Keratinocyte (primary cell): ENCODE measurements at regions not wholly inside any gene's neighbourhood (a gene's known extent, or its start where the extent isn't known, plus 50 kb on each side); places are given as distances from the start of the nearest gene placed in this dataset.

Experiments
- DNase-seq: peaks from one replicate; pipeline ENCODE4 v3.0.0-alpha.2; 2011; ENCODE audit warnings: low read depth, missing footprints, low spot score
- FAIRE-seq: peaks from 2 replicates; lab custom pipeline; 2011; peaks lifted over from hg19 to GRCh38; lab: Jason Lieb, UNC
- H2AFZ ChIP-seq: 2 replicates; pipeline ENCODE4 v1.6.0; 2012; ENCODE audit warnings: low read length, control low read depth, inconsistent platforms; ENCODE audit not compliant: control insufficient read depth
- H3K27ac ChIP-seq: 2 replicates; pipeline ENCODE4 v1.5.1; 2011; ENCODE audit warnings: low read length; ENCODE audit not compliant: control insufficient read depth, insufficient read depth
- H3K27me3 ChIP-seq: 3 replicates; pipeline ENCODE4 v1.6.0; 2011; ENCODE audit warnings: low read length; ENCODE audit not compliant: control insufficient read depth, insufficient read depth; ENCODE audit errors: extremely low read depth
- H3K36me3 ChIP-seq, 2 experiments: 2 replicates in 1 of 2; 3 replicates in 1 of 2; pipeline ENCODE4 v1.5.1; 2011; ENCODE audit warnings: low read length in 2 of 2, mild to moderate bottlenecking in 1 of 2; ENCODE audit not compliant: control insufficient read depth in 2 of 2, insufficient read depth in 2 of 2; ENCODE audit errors: extremely low read depth in 1 of 2
- H3K4me1 ChIP-seq: 3 replicates; pipeline ENCODE4 v1.5.1; 2011; ENCODE audit warnings: low read length; ENCODE audit not compliant: control insufficient read depth, insufficient read depth; ENCODE audit errors: extremely low read depth
- H3K4me2 ChIP-seq: 3 replicates; pipeline ENCODE4 v1.6.0; 2011; ENCODE audit warnings: low read depth, low read length; ENCODE audit not compliant: control insufficient read depth, insufficient read depth; ENCODE audit errors: extremely low read depth
- H3K4me3 ChIP-seq, 3 experiments: fragments of 200-600 bp in 1 of 3; sonication (generic) in 1 of 3; 2 replicates in 2 of 3; 3 replicates in 1 of 3; pipeline ENCODE4 v1.5.1; 2011 to 2016; ENCODE audit warnings: low read length in 3 of 3, mild to moderate bottlenecking in 3 of 3, control low read depth in 2 of 3, inconsistent platforms in 1 of 3, low read depth in 1 of 3, mixed read lengths in 1 of 3, mixed run types in 1 of 3, moderate library complexity in 1 of 3; ENCODE audit not compliant: control insufficient read depth in 2 of 3, insufficient read depth in 2 of 3; ENCODE audit errors: extremely low read depth in 1 of 3
- H3K79me2 ChIP-seq: 2 replicates; pipeline ENCODE4 v1.6.0; 2012; ENCODE audit warnings: low read length; ENCODE audit not compliant: control insufficient read depth, insufficient read depth
- H3K9ac ChIP-seq: 3 replicates; pipeline ENCODE4 v1.6.0; 2011; ENCODE audit warnings: low read length; ENCODE audit not compliant: control insufficient read depth, insufficient read depth; ENCODE audit errors: extremely low read depth
- H3K9me1 ChIP-seq: 3 replicates; pipeline ENCODE4 v1.6.0; 2011; ENCODE audit warnings: low read length; ENCODE audit not compliant: control insufficient read depth, insufficient read depth; ENCODE audit errors: extremely low read depth
- H3K9me3 ChIP-seq: 2 replicates; pipeline ENCODE4 v1.5.1; 2012; ENCODE audit warnings: low read depth, low read length; ENCODE audit not compliant: control insufficient read depth
- H4K20me1 ChIP-seq: 3 replicates; pipeline ENCODE4 v1.6.0; 2011; ENCODE audit warnings: low read length; ENCODE audit not compliant: control insufficient read depth, insufficient read depth; ENCODE audit errors: extremely low read depth
- CTCF ChIP-seq, 3 experiments: IDR thresholded peaks in 1 of 3; conservative IDR thresholded peaks in 1 of 3; optimal IDR thresholded peaks in 1 of 3; 2 replicates in 2 of 3; 3 replicates in 1 of 3; pipeline versions ENCODE3 to v1.5.1; 2011; ENCODE audit warnings: low read length in 3 of 3, mild to moderate bottlenecking in 3 of 3, moderate library complexity in 2 of 3, control low read depth in 1 of 3, inconsistent platforms in 1 of 3; ENCODE audit not compliant: insufficient read depth in 2 of 3; ENCODE audit errors: extremely low read depth in 1 of 3
- EZH2 ChIP-seq: IDR thresholded peaks from one replicate; pipeline ENCODE4 v1.6.1; 2012; ENCODE audit warnings: inconsistent platforms, mild to moderate bottlenecking, low read length, moderate library complexity
- dilution Hi-C: fragments of 300-500 bp; cut with MboI; formaldehyde crosslinking; loops from one replicate; pipeline ENCODE4 v1.7.0; 2020; ENCODE audit warnings: low sequenced_read_pairs; ENCODE audit not compliant: extremely low pct_ligation_motif_present

- DNase-seq: no peak
- H3K9ac ChIP-seq: no peak overlapping the region
- dilution Hi-C loops: no loop called here
- no peaks in the 10 kb centered on the region for H3K36me3 ChIP-seq
- no peaks in the 10 kb centered on the region for H3K9me1 ChIP-seq
- no peak overlapping the region for H3K4me3 ChIP-seq
- H3K27ac ChIP-seq: no peak overlapping the region
- no peaks in the 10 kb centered on the region for H3K4me1 ChIP-seq
- TF ChIP-seq CTCF (optimal IDR thresholded peaks at IDR 0.05 in 1 of 3, IDR thresholded peaks at IDR 0.05 in 1 of 3, conservative IDR thresholded peaks at IDR 0.05 in 1 of 3; ENCODE audit: extremely low read depth in 1 of 3, insufficient read depth in 2 of 3, low read length in 3 of 3) (no peak), EZH2 (no peak)
- H4K20me1 ChIP-seq: no peaks in the 10 kb centered on the region
- H2AFZ ChIP-seq: no peak overlapping the region
- no peak overlapping the region for H3K4me2 ChIP-seq
- no peaks in the 10 kb centered on the region for H3K27me3 ChIP-seq
- FAIRE-seq: no peak
- H3K79me2 ChIP-seq: no peaks in the 10 kb centered on the region
- H3K9me3 ChIP-seq: no peaks in the 10 kb centered on the region
These were observed 85.9 kb upstream of the TBX20 start for GRCh38 chr7:35339811-35340210.

- TF ChIP-seq CTCF (optimal IDR thresholded peaks at IDR 0.05 in 1 of 3, IDR thresholded peaks at IDR 0.05 in 1 of 3, conservative IDR thresholded peaks at IDR 0.05 in 1 of 3; ENCODE audit: extremely low read depth in 1 of 3, insufficient read depth in 2 of 3, low read length in 3 of 3) (no peak), EZH2 (no peak)
- no peaks in the 10 kb centered on the region for H3K9me1 ChIP-seq
- dilution Hi-C loops: no loop called here
- H2AFZ ChIP-seq: no peak overlapping the region
- DNase-seq (no peak), FAIRE-seq (no peak)
- H3K4me3 ChIP-seq: no peak overlapping the region
- no peak overlapping the region for H3K9ac ChIP-seq
- H3K27me3 ChIP-seq: no peaks in the 10 kb centered on the region
- H3K9me3 ChIP-seq: no peaks in the 10 kb centered on the region
- no peaks in the 10 kb centered on the region for H3K4me1 ChIP-seq
- H4K20me1 ChIP-seq: no peaks in the 10 kb centered on the region
- H3K79me2 ChIP-seq: no peaks in the 10 kb centered on the region
- no peak overlapping the region for H3K27ac ChIP-seq
- H3K4me2 ChIP-seq: no peak overlapping the region
- H3K36me3 ChIP-seq: no peaks in the 10 kb centered on the region
These were observed 82.5 kb upstream of the TBX20 start for GRCh38 chr7:35336444-35336843.
